HG02588 (cell line): ENCODE measurements at regions not wholly inside any gene's neighbourhood (a gene's known extent, or its start where the extent isn't known, plus 50 kb on each side); places are given as distances from the start of the nearest gene placed in this dataset.

Experiments used
- ATAC-seq: cut with Tn5 transposase; IDR thresholded peaks from one replicate; pipeline ENCODE4 v1.9.1; 2021; ENCODE audit warnings: mild to moderate bottlenecking, moderate library complexity; ENCODE audit not compliant: unreplicated experiment

GRCh38 chr1:221902961-221903360 lies 161.1 kb upstream of the DUSP10 start:
- ATAC-seq, result no peak

- ATAC-seq, result no peak
These were observed 158.8 kb upstream of the DUSP10 start for GRCh38 chr1:221900678-221901077.

GRCh38 chr1:221897321-221897721 lies 155.4 kb upstream of the DUSP10 start:
- ATAC-seq, result no peak

GRCh38 chr1:221892301-221892830 lies 150.5 kb upstream of the DUSP10 start:
- no peak for ATAC-seq

GRCh38 chr1:221891708-221892107 lies 149.8 kb upstream of the DUSP10 start:
- no peak for ATAC-seq

- ATAC-seq, result no peak
These were observed 146.9 kb upstream of the DUSP10 start for GRCh38 chr1:221888801-221889200.

GRCh38 chr1:221888218-221888617 lies 146.3 kb upstream of the DUSP10 start:
- no peak for ATAC-seq

- no peak for ATAC-seq
These were observed 145.9 kb upstream of the DUSP10 start for GRCh38 chr1:221887758-221888157.

GRCh38 chr1:221887415-221887746 lies 145.5 kb upstream of the DUSP10 start:
- ATAC-seq, result no peak

GRCh38 chr1:221886743-221887414 lies 145.0 kb upstream of the DUSP10 start:
- ATAC-seq, result no peak

GRCh38 chr1:221886311-221886710 lies 144.4 kb upstream of the DUSP10 start:
- no peak for ATAC-seq

GRCh38 chr1:221884821-221885220 lies 142.9 kb upstream of the DUSP10 start:
- ATAC-seq, result no peak

- no peak for ATAC-seq
These were observed 140.1 kb upstream of the DUSP10 start for GRCh38 chr1:221881805-221882581.

GRCh38 chr1:221880182-221880581 lies 138.3 kb upstream of the DUSP10 start:
- ATAC-seq, result no peak

- peak; percentile 72 for ATAC-seq
These were observed 136.2 kb upstream of the DUSP10 start for GRCh38 chr1:221878134-221878533.

GRCh38 chr1:221877311-221877710 lies 135.4 kb upstream of the DUSP10 start:
- no peak for ATAC-seq

GRCh38 chr1:221875004-221875330 lies 133.1 kb upstream of the DUSP10 start:
- no peak for ATAC-seq

- ATAC-seq, result no peak
These were observed 132.6 kb upstream of the DUSP10 start for GRCh38 chr1:221874285-221875003.

GRCh38 chr1:221873673-221874072 lies 131.8 kb upstream of the DUSP10 start:
- no peak for ATAC-seq

GRCh38 chr1:221871056-221871455 lies 129.2 kb upstream of the DUSP10 start:
- ATAC-seq, result no peak

- no peak for ATAC-seq
These were observed 127.9 kb upstream of the DUSP10 start for GRCh38 chr1:221869779-221870178.
